H1 (cell line): ENCODE measurements at regions not wholly inside any gene's neighbourhood (a gene's known extent, or its start where the extent isn't known, plus 50 kb on each side); places are given as distances from the start of the nearest gene placed in this dataset.

Source experiments
- NANOG ChIP-seq: IDR thresholded peaks from 2 replicates; pipeline ENCODE4 v1.6.1; 2011; ENCODE audit warnings: low read length, low read depth, mild to moderate bottlenecking, inconsistent platforms; ENCODE audit not compliant: insufficient read depth, poor library complexity, severe bottlenecking

DNA sequence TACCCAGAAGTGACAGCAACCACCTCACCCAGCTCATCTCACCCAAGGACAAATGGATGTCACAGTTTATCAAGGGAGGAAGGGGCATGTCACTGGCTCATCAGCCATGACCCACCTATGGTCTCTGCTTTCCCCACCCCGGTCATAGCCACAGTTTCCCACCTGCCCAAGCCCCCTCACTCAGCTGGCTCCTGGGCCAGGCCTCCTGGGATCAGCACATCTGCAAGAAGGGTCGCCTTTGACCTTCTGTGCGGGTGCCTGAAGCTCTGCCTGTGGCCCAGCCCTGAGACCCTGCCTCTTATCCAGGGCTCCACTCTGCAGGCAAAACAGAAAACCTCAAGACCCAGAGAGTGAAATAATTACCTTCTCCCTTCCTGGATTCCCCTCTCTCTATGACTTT is 236.4 kb downstream of the BUD13 start (continued):
- TF ChIP-seq NANOG, result no peak
